HEK293T (cell line): ENCODE measurements at regions not wholly inside any gene's neighbourhood (a gene's known extent, or its start where the extent isn't known, plus 50 kb on each side); places are given as distances from the start of the nearest gene placed in this dataset.

Experiments
- BHLHE40 ChIP-seq: fragments of 450-650 bp; IDR thresholded peaks from 2 replicates; pipeline ENCODE4 v1.6.1; 2016; ENCODE audit warnings: mild to moderate bottlenecking, moderate library complexity, borderline replicate concordance
- ELF4 ChIP-seq: fragments of 450-650 bp; IDR thresholded peaks from 2 replicates; pipeline ENCODE4 v1.6.1; 2017; ENCODE audit warnings: antibody characterized with exemption
- NFRKB ChIP-seq: fragments of 450-650 bp; IDR thresholded peaks from 2 replicates; pipeline ENCODE4 v1.6.1; 2016; ENCODE audit warnings: mild to moderate bottlenecking, moderate library complexity
- SP1 ChIP-seq: fragments of 450-650 bp; IDR thresholded peaks from 2 replicates; pipeline ENCODE4 v1.6.1; 2017

- TF ChIP-seq ELF4 (no peak), SP1 (no peak), NFRKB (no peak), BHLHE40 (no peak)
Measured at GRCh38 chr13:88068316-88068715, 397.1 kb downstream of the SLITRK5 start.
